CD4-positive, alpha-beta T cell (primary cell): ENCODE measurements at regions not wholly inside any gene's neighbourhood (a gene's known extent, or its start where the extent isn't known, plus 50 kb on each side); places are given as distances from the start of the nearest gene placed in this dataset.

Source experiments
- ATAC-seq: fragments of 200-7000 bp; cut with Tn5 transposase; one replicate; pipeline ENCODE4 v1.10.0; 2022; ENCODE audit warnings: mild to moderate bottlenecking; ENCODE audit not compliant: poor library complexity
- CTCF ChIA-PET: fragments of 350-600 bp; sonication (Branson Sonifier 250); formaldehyde crosslinking; loops from one replicate; lab custom pipeline; 2021; ENCODE audit warnings: antibody characterized with exemption, inconsistent platforms; lab: Charles Lee
- POLR2A ChIA-PET: fragments of 350-600 bp; sonication (Branson Sonifier 250); formaldehyde crosslinking; loops from one replicate; lab custom pipeline; 2021; ENCODE audit warnings: antibody characterized with exemption, inconsistent platforms; lab: Charles Lee
- DNase-seq, 14 experiments: peaks; one replicate each; pipeline ENCODE4 v3.0.0-alpha.2; 2013 to 2020; ENCODE audit warnings: mixed read lengths in 2 of 14
- H3K27ac ChIP-seq, 2 donors: one replicate each; pipeline versions ENCODE4 v1.5.1 to v1.7.0; 2013; ENCODE audit warnings: low read length in 2 of 2, low read depth in 1 of 2, mild to moderate bottlenecking in 1 of 2
- H3K27me3 ChIP-seq, 2 experiments: 1 replicate in 1 of 2; 2 replicates in 1 of 2; pipeline versions ENCODE4 v1.6.1 to v1.7.0; 2013; ENCODE audit warnings: low read length in 2 of 2, control low read depth in 1 of 2, mild to moderate bottlenecking in 1 of 2, moderate library complexity in 1 of 2; ENCODE audit not compliant: insufficient read depth in 2 of 2, control insufficient read depth in 1 of 2
- H3K36me3 ChIP-seq: one replicate; pipeline ENCODE4 v1.6.1; 2013; ENCODE audit warnings: low read length, control low read depth; ENCODE audit not compliant: insufficient read depth
- H3K4me1 ChIP-seq: one replicate; pipeline ENCODE4 v1.6.1; 2013; ENCODE audit warnings: low read length, control low read depth; ENCODE audit not compliant: insufficient read depth
- H3K4me3 ChIP-seq: one replicate; pipeline ENCODE4 v1.5.1; 2013; ENCODE audit warnings: mild to moderate bottlenecking, low read length, moderate library complexity
- H3K9me3 ChIP-seq, 2 experiments: 1 replicate in 1 of 2; 2 replicates in 1 of 2; pipeline versions ENCODE4 v1.6.1 to v1.7.0; 2013; ENCODE audit warnings: low read length in 2 of 2, mild to moderate bottlenecking in 2 of 2, control low read depth in 1 of 2, moderate library complexity in 1 of 2; ENCODE audit not compliant: control insufficient read depth in 1 of 2, insufficient read depth in 1 of 2
- H3K27ac Mint-ChIP-seq: one replicate; pipeline ENCODE4 v1.8.0; 2020; ENCODE audit warnings: mixed read lengths
- H3K27me3 Mint-ChIP-seq: one replicate; pipeline ENCODE4 v1.8.0; 2021; ENCODE audit warnings: mixed read lengths
- H3K36me3 Mint-ChIP-seq: one replicate; pipeline ENCODE4 v1.8.0; 2021; ENCODE audit warnings: low read depth, mixed read lengths
- H3K4me1 Mint-ChIP-seq: one replicate; pipeline ENCODE4 v1.8.0; 2021; ENCODE audit warnings: low read depth, mixed read lengths
- H3K4me3 Mint-ChIP-seq: one replicate; pipeline ENCODE4 v1.8.0; 2020; ENCODE audit warnings: mild to moderate bottlenecking, mixed read lengths
- H3K9me3 Mint-ChIP-seq: one replicate; pipeline ENCODE4 v1.8.0; 2020; ENCODE audit warnings: mixed read lengths
- intact Hi-C, 2 experiments: fragments of 100-400 bp; cut with DNase I in 1 of 2; cut with micrococcal nuclease in 1 of 2; formaldehyde crosslinking; loops; one replicate each; pipeline versions ENCODE4 v1.15.1 to v1.9.0; 2023 to 2025; cut with DNase I, micrococcal nuclease
- TF ChIP-seq, protein P1 (sequence below): fragments of 200-600 bp; IDR thresholded peaks from one replicate; pipeline ENCODE4 v1.8.0; 2022; ENCODE audit warnings: antibody characterized with exemption, mild to moderate bottlenecking

DNA sequence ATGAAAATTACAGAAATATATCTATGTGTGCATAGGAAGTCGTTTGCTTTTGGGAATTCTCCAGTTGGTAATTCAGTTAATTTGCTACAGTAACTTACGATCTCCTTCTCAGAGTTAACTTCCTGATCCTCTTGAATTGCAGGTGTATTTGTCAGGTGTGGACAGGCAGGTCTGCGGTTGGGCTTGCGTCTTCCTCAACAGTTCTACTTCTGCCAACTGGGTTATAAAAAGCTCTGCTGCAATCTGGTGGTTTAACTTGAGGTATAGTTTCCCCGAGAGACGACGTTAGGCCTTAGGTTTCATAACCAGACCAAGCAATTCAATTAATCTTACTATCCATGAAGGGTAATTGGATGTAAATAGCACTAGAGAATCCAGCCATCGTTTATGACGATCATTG is 88.2 kb downstream of the GABPA start:
- Mint-ChIP-seq H3K36me3 (no peaks in the 10 kb centered on the region), H3K4me3 (no peak overlapping the region), H3K27me3 (peaks cover 5% of the 10 kb centered on the region), H3K27ac (no peak overlapping the region), H3K9me3 (no peaks in the 10 kb centered on the region), H3K4me1 (peaks cover 6% of the 10 kb centered on the region)
- TF ChIP-seq, protein P1, sequence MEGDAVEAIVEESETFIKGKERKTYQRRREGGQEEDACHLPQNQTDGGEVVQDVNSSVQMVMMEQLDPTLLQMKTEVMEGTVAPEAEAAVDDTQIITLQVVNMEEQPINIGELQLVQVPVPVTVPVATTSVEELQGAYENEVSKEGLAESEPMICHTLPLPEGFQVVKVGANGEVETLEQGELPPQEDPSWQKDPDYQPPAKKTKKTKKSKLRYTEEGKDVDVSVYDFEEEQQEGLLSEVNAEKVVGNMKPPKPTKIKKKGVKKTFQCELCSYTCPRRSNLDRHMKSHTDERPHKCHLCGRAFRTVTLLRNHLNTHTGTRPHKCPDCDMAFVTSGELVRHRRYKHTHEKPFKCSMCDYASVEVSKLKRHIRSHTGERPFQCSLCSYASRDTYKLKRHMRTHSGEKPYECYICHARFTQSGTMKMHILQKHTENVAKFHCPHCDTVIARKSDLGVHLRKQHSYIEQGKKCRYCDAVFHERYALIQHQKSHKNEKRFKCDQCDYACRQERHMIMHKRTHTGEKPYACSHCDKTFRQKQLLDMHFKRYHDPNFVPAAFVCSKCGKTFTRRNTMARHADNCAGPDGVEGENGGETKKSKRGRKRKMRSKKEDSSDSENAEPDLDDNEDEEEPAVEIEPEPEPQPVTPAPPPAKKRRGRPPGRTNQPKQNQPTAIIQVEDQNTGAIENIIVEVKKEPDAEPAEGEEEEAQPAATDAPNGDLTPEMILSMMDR = no peak
- ChIA-PET POLR2A (no interaction called here), CTCF (no interaction called here)
- no peak for DNase-seq
- H3K36me3 ChIP-seq = no peaks in the 10 kb centered on the region
- H3K27me3 ChIP-seq = no peaks in the 10 kb centered on the region
- intact Hi-C loops = no loop called here
- no peaks in the 10 kb centered on the region for H3K4me1 ChIP-seq
- ATAC-seq = no peak
- H3K9me3 ChIP-seq = no peaks in the 10 kb centered on the region
- H3K27ac ChIP-seq = no peak overlapping the region
- no peak overlapping the region for H3K4me3 ChIP-seq

DNA sequence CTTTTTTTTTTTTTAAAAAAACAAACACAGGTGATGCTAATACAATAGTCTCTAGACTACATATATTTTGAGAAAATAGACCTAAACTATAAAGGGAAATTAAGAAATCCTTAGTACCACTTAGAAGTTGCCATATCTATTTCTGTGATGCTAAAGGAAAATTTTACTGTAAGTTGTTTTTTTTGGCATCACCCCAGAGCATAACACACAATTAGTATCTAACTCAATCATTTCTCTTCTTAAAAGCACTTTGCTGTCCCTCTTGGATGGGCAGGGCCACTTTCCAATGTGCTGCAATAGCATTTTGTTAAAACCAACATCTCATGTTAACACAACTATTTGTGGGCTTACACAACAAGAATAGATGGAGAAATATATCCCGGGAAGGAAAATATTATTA is 91.9 kb downstream of the GABPA start:
- no peak for DNase-seq
- Mint-ChIP-seq H3K9me3 (no peaks in the 10 kb centered on the region), H3K27ac (no peak overlapping the region), H3K4me1 (no peaks in the 10 kb centered on the region), H3K27me3 (peaks cover 5% of the 10 kb centered on the region), H3K36me3 (no peaks in the 10 kb centered on the region), H3K4me3 (no peak overlapping the region)
- intact Hi-C loops = no loop called here
- no peaks in the 10 kb centered on the region for H3K4me1 ChIP-seq
- H3K9me3 ChIP-seq = no peaks in the 10 kb centered on the region
- no peaks in the 10 kb centered on the region for H3K36me3 ChIP-seq
- POLR2A ChIA-PET = no interaction called here
- no peak overlapping the region for H3K27ac ChIP-seq
- no peak for ATAC-seq
- no peak overlapping the region for H3K4me3 ChIP-seq
- CTCF ChIA-PET = interaction anchor here (1.3 to 1.5 kb wide), 2 partner anchors 9 to 25 kb away, joined by 3 to 4 read pairs; no protein-coding TSS in a partner anchor
- TF ChIP-seq, protein P1 = no peak
- no peaks in the 10 kb centered on the region for H3K27me3 ChIP-seq

DNA sequence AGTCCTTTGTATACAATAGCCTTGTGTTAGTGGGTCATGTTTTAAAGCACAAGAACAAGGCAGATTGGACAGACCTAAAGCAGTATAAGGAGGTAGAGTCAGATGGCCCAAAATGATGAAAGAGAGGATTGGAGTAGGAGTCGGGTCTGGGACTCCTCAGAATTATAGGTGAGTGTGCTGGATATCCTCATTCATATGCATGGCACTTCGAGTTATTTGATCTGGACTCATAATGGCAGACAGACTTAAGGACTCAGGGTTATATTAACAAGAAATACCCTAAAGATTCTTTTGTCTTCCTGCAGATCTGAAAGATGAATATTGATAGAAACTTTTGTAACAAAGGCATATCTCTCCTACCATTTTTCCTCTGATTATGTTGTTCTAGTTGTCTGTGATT is 92.7 kb downstream of the GABPA start:
- no peak overlapping the region for H3K4me3 Mint-ChIP-seq
- ATAC-seq = no peak
- H3K36me3 Mint-ChIP-seq = no peaks in the 10 kb centered on the region
- Histone ChIP-seq H3K27ac (no peak overlapping the region), H3K4me3 (no peak overlapping the region), H3K27me3 (no peaks in the 10 kb centered on the region), H3K4me1 (no peaks in the 10 kb centered on the region), H3K9me3 (no peaks in the 10 kb centered on the region), H3K36me3 (no peaks in the 10 kb centered on the region)
- H3K4me1 Mint-ChIP-seq = no peaks in the 10 kb centered on the region
- H3K27ac Mint-ChIP-seq = no peak overlapping the region
- intact Hi-C loops = no loop called here
- DNase-seq = no peak
- ChIA-PET POLR2A (no interaction called here), CTCF (no interaction called here)
- TF ChIP-seq, protein P1 = no peak
- H3K9me3 Mint-ChIP-seq = no peaks in the 10 kb centered on the region
- H3K27me3 Mint-ChIP-seq = peaks cover 5% of the 10 kb centered on the region
